ENCODE measurements at regions not wholly inside any gene's neighbourhood (a gene's known extent, or its start where the extent isn't known, plus 50 kb on each side); places are given as distances from the start of the nearest gene placed in this dataset.

- Histone ChIP-seq H3K4me3 (no peak overlapping the region), H3K27me3 (no peaks in the 10 kb centered on the region), H3K4me1 (peaks cover 0 to 3% (median 0%) of the 10 kb centered on the region in 4 donors), H3K9me3 (peaks cover 3 to 26% (median 13%) of the 10 kb centered on the region in 3 donors), H3K27ac (no peak overlapping the region), H3K36me3 (no peaks in the 10 kb centered on the region)
- TF ChIP-seq CTCF (IDR thresholded peaks at IDR 0.05), result no peak
- DNase-seq, result no peak
- intact Hi-C loops (cut with DNase I; ENCODE audit: low total_unique reads), result no loop called here
Observed at GRCh38 chr9:107858260-107858659, 368.7 kb upstream of the KLF4 start.

- Histone ChIP-seq H3K4me3 (no peak overlapping the region), H3K27me3 (no peaks in the 10 kb centered on the region), H3K4me1 (no peaks in the 10 kb centered on the region), H3K9me3 (peaks cover 3 to 26% (median 13%) of the 10 kb centered on the region in 3 donors), H3K36me3 (no peaks in the 10 kb centered on the region), H3K27ac (no peak overlapping the region)
- no peak for TF ChIP-seq CTCF (IDR thresholded peaks at IDR 0.05)
- intact Hi-C loops (cut with DNase I; ENCODE audit: low total_unique reads), result no loop called here
- DNase-seq, result no peak
Observed at GRCh38 chr9:107856633-107857032, 367.1 kb upstream of the KLF4 start.

- no peak for DNase-seq
- intact Hi-C loops (cut with DNase I; ENCODE audit: low total_unique reads), result no loop called here
- Histone ChIP-seq H3K27me3 (no peaks in the 10 kb centered on the region), H3K36me3 (no peaks in the 10 kb centered on the region), H3K4me1 (no peaks in the 10 kb centered on the region), H3K9me3 (peaks cover 3 to 26% (median 13%) of the 10 kb centered on the region in 3 donors), H3K4me3 (no peak overlapping the region), H3K27ac (no peak overlapping the region)
- no peak for TF ChIP-seq CTCF (IDR thresholded peaks at IDR 0.05)
Observed at GRCh38 chr9:107855164-107855563, 365.6 kb upstream of the KLF4 start.

GRCh38 chr9:107853461-107853860 lies 363.9 kb upstream of the KLF4 start:
- Histone ChIP-seq H3K4me1 (peaks cover 0 to 9% (median under 1%) of the 10 kb centered on the region in 4 donors), H3K27ac (no peak overlapping the region), H3K27me3 (no peaks in the 10 kb centered on the region), H3K9me3 (peaks cover 3 to 26% (median 13%) of the 10 kb centered on the region in 3 donors), H3K36me3 (no peaks in the 10 kb centered on the region), H3K4me3 (no peak overlapping the region)
- intact Hi-C loops (cut with DNase I; ENCODE audit: low total_unique reads), result no loop called here
- no peak for DNase-seq
- TF ChIP-seq CTCF (IDR thresholded peaks at IDR 0.05), result no peak

- no peak for TF ChIP-seq CTCF (IDR thresholded peaks at IDR 0.05)
- Histone ChIP-seq H3K36me3 (no peaks in the 10 kb centered on the region), H3K4me3 (no peak overlapping the region), H3K27ac (no peak overlapping the region), H3K9me3 (peaks cover 3 to 26% (median 13%) of the 10 kb centered on the region in 3 donors), H3K4me1 (peaks cover 0 to 14% (median 4%) of the 10 kb centered on the region in 4 donors), H3K27me3 (no peaks in the 10 kb centered on the region)
- intact Hi-C loops (cut with DNase I; ENCODE audit: low total_unique reads), result no loop called here
- no peak for DNase-seq
Observed at GRCh38 chr9:107852891-107853290, 363.3 kb upstream of the KLF4 start.

GRCh38 chr9:107850653-107851052 lies 361.1 kb upstream of the KLF4 start:
- no peaks in the 10 kb centered on the region for H3K36me3 ChIP-seq
- H3K27me3 ChIP-seq, result no peaks in the 10 kb centered on the region
- DNase-seq, result no peak
- peaks cover 3 to 17% (median 13%) of the 10 kb centered on the region in 3 donors for H3K9me3 ChIP-seq
- H3K4me3 ChIP-seq, result no peak overlapping the region
- intact Hi-C loops (cut with DNase I; ENCODE audit: low total_unique reads), result no loop called here
- H3K27ac ChIP-seq, result no peak overlapping the region
- TF ChIP-seq CTCF (IDR thresholded peaks at IDR 0.05), result no peak
- H3K4me1 ChIP-seq, result peaks cover 0 to 20% (median 6%) of the 10 kb centered on the region in 4 donors
